Hindlimb muscle (tissue), 1 donor: ENCODE measurements at regions not wholly inside any gene's neighbourhood (a gene's known extent, or its start where the extent isn't known, plus 50 kb on each side); places are given as distances from the start of the nearest gene placed in this dataset.
A peak's percentile ranks its signal among the peaks of the same experiment; 100 is the strongest.

Source experiments
- DNase-seq: peaks from one replicate; pipeline ENCODE4 v3.0.0-alpha.2; 2013

- no peak for DNase-seq
Observed at GRCh38 chr11:109978895-109979294, 114.3 kb upstream of the ZC3H12C start.

GRCh38 chr11:109981031-109981636 lies 112.1 kb upstream of the ZC3H12C start:
- no peak for DNase-seq

- no peak for DNase-seq
Observed at GRCh38 chr11:109983358-109983757, 109.8 kb upstream of the ZC3H12C start.

- no peak for DNase-seq
Observed at GRCh38 chr11:109984634-109985289, 108.4 kb upstream of the ZC3H12C start.

- no peak for DNase-seq
Observed at GRCh38 chr11:109986488-109986887, 106.7 kb upstream of the ZC3H12C start.

GRCh38 chr11:109991835-109992234 lies 101.4 kb upstream of the ZC3H12C start:
- DNase-seq, result no peak

GRCh38 chr11:109993786-109994185 lies 99.4 kb upstream of the ZC3H12C start:
- no peak for DNase-seq

GRCh38 chr11:109994907-109995306 lies 98.3 kb upstream of the ZC3H12C start:
- DNase-seq, result no peak

- DNase-seq, result no peak
Observed at GRCh38 chr11:109996060-109996459, 97.1 kb upstream of the ZC3H12C start.

GRCh38 chr11:109998921-109999320 lies 94.3 kb upstream of the ZC3H12C start:
- DNase-seq, result no peak

- DNase-seq, result peak; percentile 9
Observed at GRCh38 chr11:110000031-110000502, 93.1 kb upstream of the ZC3H12C start.

- no peak for DNase-seq
Observed at GRCh38 chr11:110000850-110001249, 92.3 kb upstream of the ZC3H12C start.

- no peak for DNase-seq
Observed at GRCh38 chr11:110003426-110003825, 89.8 kb upstream of the ZC3H12C start.

- DNase-seq, result no peak
Observed at GRCh38 chr11:110011595-110011994, 81.6 kb upstream of the ZC3H12C start.

GRCh38 chr11:110015695-110016094 lies 77.5 kb upstream of the ZC3H12C start:
- DNase-seq, result no peak

GRCh38 chr11:110019675-110020074 lies 73.5 kb upstream of the ZC3H12C start:
- DNase-seq, result no peak

- no peak for DNase-seq
Observed at GRCh38 chr11:110022548-110022947, 70.6 kb upstream of the ZC3H12C start.

GRCh38 chr11:110023711-110024110 lies 69.5 kb upstream of the ZC3H12C start:
- DNase-seq, result no peak

- DNase-seq, result peak; percentile 8
Observed at GRCh38 chr11:110026858-110027626, 66.2 kb upstream of the ZC3H12C start.

GRCh38 chr11:110027627-110028371 lies 65.4 kb upstream of the ZC3H12C start:
- no peak for DNase-seq

GRCh38 chr11:110028921-110029320 lies 64.3 kb upstream of the ZC3H12C start:
- DNase-seq, result no peak

GRCh38 chr11:110029714-110030113 lies 63.5 kb upstream of the ZC3H12C start:
- no peak for DNase-seq

- no peak for DNase-seq
Observed at GRCh38 chr11:110031171-110031570, 62.0 kb upstream of the ZC3H12C start.
